Smooth muscle cell of the brain vasculature (primary cell): ENCODE measurements at regions not wholly inside any gene's neighbourhood (a gene's known extent, or its start where the extent isn't known, plus 50 kb on each side); places are given as distances from the start of the nearest gene placed in this dataset.
A peak's percentile ranks its signal among the peaks of the same experiment; 100 is the strongest.

Source experiments
- DNase-seq: peaks from one replicate; pipeline ENCODE4 v3.0.0-alpha.2; 2012; ENCODE audit warnings: low read depth, low spot score

DNA sequence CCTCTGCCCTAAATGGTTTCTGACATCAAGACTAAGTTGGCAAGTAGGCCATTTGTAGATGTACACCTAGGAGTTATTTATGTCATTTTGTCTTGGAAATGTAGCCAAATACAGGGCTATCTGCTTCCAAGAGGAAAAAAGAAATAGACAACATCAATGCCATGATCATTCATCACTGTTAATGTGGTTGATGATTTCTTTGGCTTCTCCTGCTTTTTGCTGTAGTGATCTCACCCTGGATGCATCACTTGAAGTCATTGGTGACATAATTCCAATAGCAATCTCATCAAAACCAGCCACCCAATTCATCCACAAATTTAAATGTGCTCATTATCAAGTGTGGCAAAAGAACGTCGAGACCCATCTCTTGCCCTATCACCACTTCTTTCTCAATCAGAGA lies 222.6 kb upstream of the PPARGC1A start:
- DNase-seq: no peak

DNA sequence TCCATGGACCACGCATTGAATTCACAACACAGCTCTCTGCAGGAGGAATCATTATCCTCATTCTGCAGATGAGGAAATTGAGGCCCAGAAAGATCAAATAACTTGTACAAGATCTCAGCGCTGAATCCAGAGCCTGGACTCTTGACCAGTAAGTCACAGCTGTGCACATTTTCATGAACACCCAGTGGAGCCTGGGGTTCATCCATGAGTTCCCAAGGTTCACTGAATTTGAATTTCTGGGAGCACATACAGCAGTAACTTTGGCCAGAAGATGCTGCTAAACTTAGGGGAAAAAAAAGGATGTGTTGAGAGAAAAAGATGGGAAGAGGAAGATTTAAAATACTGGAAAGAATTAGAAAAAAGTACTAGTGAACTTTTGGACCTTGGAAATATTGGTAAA lies 218.7 kb upstream of the PPARGC1A start:
- DNase-seq: no peak

DNA sequence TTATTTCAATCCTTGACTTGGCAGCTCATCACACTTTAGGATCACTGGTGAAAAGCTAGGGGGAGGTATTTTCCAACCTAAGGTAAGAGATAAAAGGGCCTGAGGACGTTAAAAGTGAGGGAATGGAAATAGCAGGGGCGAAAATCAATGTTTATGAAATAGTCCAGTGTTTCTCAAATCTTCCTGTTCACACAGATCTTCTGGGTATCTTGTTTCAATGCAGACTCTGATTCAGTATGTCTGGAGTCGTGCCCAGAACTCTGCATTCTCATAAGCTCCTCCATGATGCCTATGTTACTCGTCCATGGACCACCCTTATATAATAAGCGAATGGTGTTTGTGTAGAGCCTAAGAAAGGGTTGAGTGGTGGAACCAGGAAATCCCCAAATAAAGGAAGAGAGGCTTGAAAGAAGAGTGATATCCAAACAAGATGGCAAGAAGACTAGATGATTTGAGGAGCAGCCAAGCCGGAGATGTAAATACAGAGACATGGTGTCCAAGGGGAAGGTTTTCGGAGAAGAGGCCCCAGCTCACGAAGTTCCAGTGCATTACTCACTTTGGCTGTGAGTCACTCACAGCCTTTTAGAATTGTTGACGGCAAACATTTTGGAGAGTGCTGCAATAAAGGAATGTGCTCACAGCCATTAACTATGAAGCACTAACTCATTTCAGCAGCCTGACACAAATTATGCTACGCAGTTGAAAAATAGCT lies 215.6 kb upstream of the PPARGC1A start:
- peak; percentile 40 for DNase-seq

DNA sequence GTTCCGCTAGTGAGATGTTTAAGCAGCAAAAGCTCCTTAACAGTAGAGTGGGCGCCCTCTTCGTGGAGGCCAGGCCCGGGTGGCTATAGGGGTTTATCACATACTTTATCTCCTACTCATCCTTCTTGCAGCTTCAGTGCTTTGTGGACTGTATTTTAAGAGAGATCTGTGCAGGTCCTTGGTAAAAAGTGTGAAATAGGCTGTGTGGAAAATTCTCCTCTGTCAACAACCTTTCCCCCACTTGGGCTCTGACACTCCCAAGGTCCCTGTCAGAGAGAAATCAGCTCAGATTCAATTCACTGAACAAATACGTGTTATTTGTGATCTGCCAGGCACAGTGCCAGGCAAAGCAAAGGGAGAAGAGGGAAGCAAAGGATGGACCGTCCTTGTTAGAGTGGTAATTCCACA lies 214.3 kb upstream of the PPARGC1A start:
- peak; percentile 18 for DNase-seq

DNA sequence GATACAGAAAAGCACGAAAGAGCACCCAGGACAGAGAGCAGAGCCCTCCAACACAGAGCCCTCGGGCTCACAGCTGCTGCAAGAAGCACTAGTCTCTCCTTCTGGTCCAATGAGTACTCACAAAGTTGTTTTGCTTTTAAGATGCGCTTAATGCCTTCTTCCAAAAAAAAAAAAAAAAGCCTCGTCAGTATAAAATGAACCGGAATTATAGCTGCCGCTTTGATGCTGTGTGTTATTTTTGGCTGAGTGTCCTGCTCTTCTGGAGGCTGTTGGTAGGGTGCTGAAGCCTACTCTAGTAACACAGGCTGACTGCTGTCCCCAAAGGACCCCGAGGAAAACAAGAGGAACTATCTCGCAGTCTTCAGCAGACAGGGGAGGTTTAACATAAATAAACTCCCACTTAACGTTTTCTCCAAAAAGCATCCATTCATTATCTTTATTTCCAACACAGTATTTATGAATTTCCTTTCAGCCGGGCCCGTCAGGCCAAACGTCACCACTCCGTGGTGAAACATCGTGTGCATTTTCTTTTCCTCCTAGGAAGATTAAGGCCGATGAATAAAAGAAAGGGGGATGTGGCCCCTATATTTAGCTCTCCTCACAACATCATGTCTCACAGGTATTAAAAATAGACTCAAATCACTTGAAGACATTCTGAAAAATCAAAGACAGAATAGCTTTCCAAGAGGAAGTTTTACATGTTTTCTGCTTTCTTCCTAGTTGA lies 213.7 kb upstream of the PPARGC1A start:
- peak; percentile 70 for DNase-seq

DNA sequence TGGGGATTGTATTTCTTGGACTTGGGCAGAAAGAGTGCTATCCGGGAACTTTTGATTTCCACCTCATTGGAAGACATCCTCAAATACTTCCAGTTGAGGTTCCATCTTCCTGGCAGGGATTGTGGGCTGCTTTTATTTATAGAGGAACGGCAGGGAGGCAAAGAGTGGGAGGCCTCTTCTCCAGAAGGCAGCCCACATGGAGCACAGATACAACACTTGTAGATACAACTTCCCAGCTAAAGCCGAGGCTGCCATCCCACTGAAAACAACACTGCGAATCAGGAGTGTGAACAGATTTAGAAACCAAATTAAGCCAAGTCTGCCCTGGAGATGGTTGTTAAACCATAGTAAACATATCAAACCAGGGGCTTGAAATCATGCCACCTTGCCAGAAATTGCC lies 212.8 kb upstream of the PPARGC1A start:
- DNase-seq: no peak

DNA sequence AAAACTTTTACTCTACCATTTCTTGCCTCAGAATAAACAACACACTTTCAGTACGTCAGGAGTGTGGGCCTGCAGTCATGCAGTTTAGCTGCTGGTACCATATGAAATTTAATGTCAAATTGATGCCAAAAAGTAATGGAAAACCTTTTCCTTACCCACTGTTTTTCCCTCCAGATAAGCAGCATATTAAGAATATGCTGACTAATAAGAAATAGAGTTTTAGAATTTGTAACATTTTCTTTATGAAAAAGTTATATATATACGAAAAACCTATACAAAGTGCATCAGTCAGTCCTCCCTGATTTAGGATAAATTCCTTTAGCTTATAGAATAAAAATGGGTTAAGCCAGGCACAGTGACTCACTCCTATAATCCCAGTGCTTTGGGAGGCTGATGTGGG lies 206.8 kb upstream of the PPARGC1A start:
- no peak for DNase-seq

DNA sequence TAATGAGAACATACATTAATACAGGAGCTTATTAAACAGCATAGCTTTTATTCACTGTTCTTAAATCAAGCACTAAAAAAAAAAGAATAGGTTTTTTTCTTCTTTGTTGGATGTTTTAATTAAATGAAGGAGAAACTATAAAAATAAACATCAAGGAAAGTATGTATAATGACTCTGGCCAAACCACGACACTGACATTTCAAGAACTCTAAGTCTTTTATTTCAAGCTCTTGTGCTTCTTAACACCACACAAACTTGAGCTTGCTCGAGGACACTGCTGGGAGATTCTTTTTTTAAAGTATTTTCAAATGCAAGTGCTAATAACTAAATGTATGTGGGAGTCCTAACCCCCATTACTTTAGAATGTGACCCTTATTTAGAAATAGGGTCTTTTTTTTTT lies 204.9 kb upstream of the PPARGC1A start:
- DNase-seq: no peak

DNA sequence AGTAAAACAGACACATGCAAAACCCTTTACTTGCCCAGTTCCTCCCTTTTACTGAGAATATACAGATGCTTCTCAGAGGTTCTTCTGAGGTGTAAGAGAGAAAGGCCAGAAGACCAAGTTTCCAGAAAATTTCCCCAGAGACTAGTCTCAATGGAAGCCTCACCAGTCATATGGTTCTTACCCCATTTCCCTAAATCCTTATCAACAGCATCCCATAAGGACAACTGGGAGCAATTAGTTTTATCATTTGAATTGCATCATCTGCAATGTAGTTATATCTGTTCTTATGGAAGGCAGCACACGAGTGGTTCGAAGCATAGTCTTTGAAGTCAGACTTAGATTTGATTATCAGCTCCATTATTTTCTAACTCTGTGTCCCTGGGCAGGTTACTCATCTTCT lies 203.6 kb upstream of the PPARGC1A start:
- DNase-seq: no peak

DNA sequence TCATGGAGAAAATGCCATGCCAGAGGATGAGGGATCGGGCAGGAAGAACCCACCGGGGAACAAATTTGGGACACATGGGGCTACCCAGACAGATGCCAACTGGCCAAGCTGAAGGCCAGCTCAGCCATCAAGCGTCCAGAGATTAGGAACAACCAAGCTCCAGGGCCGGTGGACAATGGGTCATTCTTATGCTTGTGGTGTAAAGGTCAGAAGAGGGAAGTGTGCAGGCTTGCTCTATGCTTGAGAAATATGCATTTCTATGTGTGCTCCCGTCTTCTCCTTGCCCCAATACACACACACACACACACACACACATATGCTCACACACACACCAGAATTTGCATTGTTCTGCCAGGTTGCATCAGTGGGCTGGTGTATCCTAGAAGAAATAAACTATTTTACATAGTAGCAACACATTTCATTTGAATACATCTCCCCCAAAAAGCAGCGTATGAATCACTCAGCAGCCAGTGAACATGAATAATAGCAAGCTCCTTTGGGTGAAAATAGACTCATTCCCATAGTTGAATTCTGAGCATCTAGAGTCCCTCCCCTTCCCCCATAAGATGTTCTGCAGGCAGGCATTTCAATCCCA lies 201.9 kb upstream of the PPARGC1A start:
- no peak for DNase-seq

DNA sequence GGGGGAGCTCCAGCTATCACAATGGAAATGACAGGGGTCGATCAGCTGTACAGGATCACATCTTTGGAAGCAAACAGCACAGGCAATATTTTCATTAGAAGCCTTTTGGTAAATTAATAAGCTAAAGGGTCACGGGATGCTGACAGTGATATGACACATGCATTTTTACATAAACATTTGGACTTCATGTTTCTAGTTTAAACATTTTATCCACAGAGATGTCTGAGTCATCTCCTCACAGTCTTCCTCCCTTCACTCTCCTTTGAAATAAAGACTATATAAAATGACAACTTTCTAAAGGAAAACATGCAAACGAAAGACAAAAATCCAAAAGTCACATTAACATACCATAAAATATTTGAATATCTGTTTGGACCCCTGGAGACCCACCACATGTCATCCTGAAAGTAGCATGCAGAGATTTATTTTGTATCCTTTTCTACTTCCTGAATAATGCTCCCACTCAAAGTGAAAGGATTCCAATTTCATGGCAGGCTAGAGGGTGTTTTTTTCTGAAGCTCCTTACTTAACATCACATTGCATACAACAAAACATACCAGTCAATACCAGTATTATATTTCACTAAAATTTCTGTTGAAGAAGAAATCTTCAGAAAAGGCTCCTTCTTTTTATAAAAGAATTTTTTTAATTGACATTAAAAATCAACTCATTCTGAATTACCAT lies 200.1 kb upstream of the PPARGC1A start:
- no peak for DNase-seq

DNA sequence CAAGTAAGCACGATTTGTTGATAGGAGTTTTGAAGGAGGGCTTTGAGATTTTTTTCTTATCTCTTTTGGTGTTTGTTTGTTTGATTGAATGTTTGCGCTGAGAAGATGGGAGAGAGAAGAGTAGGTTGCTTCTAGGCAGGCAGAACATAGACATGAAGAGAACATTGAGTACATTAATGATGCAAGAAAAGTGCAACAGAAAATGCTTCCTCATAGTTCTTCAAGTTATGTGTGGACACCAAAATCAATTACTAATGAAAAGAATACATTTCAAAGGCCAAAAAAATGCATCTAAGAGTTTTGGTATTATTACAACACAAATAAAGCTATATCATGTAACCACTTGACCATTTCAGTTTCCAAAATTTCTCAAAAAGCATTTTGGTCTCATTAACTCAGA lies 191.0 kb upstream of the PPARGC1A start:
- no peak for DNase-seq

DNA sequence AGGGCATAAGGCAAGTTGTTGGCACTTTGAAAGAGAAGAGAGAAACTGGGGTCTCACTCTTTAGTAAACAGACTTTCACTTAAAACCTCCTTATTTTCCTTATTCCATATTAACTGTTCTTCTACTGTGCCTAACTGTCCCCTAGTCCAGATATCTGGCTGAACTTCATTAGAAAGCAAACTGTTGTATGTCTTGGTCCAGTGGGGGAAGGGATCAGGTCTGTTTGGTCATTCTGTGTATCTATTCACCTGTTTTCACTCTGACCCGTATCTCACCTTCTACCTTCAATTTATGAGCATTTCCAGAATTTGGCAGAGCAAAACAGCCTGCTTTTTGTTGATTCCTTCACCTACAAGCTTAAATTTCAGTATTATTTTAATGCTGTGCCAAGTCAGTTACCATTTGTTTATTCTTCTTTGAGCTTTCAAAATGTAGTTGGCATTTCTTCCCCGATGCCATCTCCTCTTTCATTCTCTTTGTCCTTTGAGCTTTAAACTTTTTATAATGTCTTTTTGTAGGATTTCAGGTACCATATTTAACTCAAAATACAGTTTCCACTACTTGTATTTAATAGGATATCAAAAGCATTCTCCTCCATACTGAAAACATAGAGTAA lies 188.6 kb upstream of the PPARGC1A start:
- DNase-seq: no peak

DNA sequence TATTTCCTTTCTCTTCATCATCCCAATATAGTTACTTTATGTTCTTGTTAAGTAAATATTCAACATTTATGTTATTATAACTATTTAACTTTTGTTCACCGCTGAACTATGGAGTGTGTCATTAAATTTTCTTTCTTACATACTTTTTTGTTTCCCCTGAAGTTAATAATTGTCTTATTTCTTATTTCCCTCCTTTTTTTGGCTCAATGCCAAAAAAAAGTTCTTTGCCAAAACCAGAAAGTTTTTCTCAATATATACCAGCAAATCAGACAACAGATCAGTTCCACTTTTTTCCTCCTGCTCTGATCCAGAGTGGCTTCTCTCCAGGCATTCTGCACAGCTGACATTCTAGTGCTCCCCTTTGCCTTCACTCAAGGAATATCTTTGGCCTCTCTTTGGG lies 187.0 kb upstream of the PPARGC1A start:
- DNase-seq: no peak

DNA sequence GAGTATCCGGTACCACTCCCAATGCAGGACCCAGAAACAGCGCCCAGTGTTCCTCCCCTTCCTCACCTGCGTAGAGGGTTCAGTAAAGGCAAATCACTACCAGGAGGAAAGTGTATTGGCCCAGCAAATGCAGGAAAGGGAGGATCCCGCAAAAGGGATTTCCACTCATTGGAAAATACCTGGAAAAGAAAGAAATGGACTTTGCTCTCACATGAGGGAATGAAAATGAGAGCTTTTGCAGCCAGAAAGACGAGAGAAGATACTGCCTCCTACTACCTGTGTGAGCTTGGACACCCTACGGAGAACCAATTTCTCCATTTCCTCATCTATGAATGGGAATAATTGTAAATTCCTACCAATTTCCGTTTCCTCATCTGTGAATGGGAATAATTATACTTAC lies 184.1 kb upstream of the PPARGC1A start:
- no peak for DNase-seq

DNA sequence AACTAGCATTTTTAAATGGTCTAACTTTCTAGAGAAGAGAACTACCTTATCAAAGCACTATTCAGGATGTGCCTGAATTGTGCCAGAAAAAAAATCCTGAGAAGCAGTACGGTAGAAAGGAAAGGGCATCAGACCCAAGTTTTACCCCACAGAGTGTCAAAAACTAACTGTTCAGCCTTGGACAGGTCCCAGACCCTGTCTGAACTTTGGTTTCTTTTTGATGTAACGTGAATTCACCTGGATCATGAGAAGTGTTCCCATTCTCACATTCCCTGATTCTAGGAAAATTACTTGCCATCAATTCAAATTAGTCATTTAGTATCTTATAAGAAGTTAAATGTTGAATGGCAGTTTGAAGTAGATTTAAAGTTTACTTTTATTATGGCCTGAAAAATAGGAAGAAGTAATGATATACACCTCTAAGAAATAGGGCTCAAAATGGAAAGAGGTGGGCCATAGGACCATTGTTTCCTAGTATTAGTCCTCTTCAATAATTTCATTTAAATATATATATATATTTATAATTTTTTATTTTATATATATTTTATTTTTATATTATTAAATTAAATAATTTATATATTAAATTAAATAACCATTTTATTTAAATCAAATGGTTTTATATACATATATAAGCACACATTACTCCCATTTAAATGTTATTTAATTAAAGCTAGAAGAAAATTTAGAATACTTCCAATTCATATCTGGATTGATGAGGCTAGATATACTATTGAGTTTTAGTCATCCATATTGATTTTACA lies 181.9 kb upstream of the PPARGC1A start:
- no peak for DNase-seq

DNA sequence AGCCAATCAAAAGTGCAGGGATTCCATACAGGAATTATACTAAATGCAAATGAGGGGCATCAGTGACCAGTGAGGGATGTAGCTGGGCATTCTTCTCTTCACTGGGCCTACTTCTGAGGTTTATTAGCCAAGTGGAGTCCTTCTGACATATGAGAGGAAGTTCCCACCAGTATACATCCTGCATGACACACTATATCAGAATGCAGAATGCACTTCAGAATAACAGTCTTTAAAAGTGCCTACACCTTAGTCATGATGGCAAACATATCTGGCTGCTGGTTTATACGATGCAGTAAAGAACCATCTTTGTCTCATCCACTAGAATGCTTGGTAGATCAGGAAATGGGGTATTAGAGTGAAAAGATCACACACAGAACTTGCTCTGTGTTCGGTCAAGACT lies 180.3 kb upstream of the PPARGC1A start:
- DNase-seq: no peak

DNA sequence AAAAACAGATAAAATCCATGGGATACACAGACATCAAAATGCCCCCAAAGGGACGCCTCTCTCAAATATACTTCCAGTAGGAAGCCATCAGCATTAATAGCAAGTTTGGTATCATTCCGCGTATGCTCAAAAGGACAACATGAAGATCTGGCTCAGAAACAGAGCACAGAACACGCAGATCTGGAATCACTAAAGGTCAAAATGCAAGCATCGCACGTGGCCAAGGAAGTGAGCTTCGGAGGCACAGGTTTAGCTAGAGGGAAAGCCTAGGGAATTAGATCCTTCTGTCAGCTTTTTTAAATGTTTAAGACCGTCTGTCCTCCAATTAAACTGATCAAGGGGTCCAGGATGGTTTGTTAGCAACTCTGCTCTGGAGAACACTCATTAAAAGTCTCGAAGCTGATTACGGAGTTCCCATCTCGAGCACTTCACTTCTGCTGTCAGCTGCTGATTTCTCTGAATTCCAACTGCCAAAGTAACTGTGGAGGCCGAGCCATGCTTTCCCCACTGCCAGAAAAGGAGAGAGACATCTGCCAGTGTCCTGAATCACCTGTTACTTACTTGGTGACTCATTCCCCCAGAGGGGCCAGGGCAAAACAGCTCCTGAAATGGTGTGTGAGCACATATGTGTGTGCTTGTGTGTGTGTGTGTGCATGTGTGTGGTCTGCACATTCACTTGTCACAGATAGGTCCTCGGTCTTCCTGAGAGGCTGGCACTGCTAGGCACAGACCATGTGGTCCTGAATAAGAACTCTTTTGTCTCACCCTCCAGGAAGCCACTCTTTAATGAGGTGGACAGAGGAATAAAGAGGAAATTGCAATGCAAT lies 177.7 kb upstream of the PPARGC1A start:
- DNase-seq: no peak

DNA sequence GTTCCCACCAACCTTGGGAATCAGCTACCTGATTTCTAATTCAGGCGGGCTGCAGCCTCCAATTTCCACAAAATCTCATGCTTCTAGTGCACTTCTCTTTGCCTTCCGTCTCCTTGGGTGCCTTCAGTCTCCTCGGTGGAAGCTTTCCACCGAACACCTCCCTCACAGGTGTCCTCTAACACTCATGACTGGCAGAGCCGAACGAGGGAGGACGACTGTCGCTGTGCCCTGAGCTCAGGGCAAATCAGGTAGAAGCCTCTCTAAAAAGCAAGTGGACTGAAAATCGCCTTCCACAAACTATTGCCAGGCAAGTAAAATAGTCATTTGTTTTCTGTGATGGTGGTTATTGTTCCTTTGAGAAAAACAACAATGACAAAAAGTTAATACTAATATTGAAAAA lies 176.1 kb upstream of the PPARGC1A start:
- DNase-seq: no peak

DNA sequence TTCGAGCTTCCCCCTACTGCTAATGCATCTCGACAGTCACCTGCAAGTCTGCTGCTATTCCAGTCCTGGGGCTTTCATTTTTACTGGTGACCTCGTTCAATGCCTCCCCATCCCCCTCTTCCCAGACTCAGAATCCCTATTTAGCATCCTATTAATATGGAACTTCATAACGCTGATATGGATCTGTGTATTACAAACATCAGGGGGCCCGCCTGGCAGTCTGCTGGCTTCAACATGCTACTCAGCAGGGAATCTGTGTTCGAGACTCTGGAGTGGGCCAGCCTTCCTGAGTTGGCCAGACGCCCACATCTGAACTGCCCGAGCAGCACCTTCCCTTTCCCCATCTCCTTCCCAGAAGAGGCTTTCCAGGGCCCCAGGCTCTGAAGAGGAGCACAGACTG lies 173.9 kb upstream of the PPARGC1A start:
- no peak for DNase-seq
